NCI-H146 treated with DMSO at 0.1 percent for 48 hours (cell line): ENCODE measurements at regions not wholly inside any gene's neighbourhood (a gene's known extent, or its start where the extent isn't known, plus 50 kb on each side); places are given as distances from the start of the nearest gene placed in this dataset.
A peak's percentile ranks its signal among the peaks of the same experiment; 100 is the strongest.

Source experiments
- DNase-seq: peaks from one replicate; lab custom pipeline; 2025; ENCODE audit not compliant: unreplicated experiment; lab: John Stamatoyannopoulos, UW

GRCh38 chr2:8458503-8459459 is 223.1 kb upstream of the ID2 start:
- no peak for DNase-seq

GRCh38 chr2:8459474-8459873 is 222.4 kb upstream of the ID2 start:
- DNase-seq, result no peak

GRCh38 chr2:8461341-8461740 is 220.5 kb upstream of the ID2 start:
- DNase-seq, result no peak

DNA sequence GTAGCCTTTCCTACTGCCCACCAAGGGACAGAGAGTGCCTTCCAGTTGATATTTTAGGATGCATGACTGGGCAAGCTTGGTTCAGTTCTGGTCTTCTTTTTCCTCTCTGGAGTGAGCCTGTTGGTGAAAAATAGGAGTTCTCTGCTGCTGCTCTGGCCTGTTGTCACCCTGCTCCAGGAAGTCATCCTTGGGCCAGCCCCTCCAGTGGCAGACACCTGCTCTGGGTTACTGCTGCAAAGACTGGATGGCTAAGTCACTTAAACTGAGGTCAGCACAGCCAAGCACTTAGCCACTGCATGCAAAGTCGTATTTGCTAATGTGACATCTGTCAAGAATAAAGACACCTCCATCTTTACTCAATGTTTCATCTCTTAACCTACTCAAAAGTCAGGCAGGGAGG is 219.6 kb upstream of the ID2 start:
- DNase-seq, result no peak

- no peak for DNase-seq
Measured at GRCh38 chr2:8462899-8463648, 218.8 kb upstream of the ID2 start.

DNA sequence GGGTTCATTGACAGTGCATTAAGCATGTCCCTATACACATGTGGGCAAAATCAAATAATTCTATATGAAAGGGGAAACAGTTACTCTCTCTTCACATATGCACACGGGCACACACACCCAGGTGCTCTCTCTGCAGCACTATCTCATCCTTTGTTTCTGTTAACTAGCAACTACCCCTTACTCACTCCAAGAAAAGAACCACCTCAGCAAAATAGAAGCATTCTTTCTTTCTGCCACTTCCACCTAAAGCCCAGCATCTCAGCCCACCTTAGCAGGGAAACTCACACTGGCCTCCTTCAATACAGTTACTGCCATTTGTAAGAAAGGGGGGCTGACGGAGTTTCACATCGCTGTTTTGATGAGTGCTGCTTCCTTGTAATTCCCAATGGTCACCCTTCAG is 216.3 kb upstream of the ID2 start:
- no peak for DNase-seq

DNA sequence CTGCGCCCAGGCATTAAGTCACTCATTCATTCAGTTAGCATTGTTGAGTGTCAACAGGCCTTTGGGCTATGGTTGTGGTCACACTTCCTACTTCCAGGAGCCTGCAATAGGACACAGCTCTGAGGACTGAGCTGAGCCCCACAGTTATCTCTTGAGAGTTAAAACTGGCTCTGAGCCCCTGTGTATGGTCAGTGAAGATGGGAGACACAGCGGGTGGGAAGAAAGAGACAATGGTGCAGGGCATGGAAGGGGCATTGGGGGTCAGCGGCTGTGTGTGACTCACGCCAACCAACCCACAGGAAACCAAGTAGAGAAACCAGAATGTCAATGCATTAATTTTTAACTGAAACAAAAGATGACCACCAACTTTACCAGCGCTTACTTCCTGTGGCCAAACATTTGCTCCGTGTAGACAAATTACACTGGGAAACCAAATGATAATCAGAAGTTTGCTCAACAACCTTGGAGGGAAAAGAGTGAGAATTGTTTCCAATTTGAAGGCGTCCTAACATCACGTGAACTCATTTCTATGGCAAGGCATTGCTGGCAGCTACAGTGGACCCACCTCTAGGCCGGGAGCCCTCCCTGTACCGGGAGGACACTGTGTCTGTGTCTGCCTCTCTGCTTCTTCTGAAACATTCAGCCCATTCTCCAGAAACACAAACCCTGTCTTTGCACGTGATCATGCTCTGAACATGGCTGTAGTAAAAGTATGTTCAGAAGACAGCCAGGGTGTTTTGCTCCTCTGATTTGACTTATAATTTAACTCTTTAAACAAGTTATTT is 212.0 kb upstream of the ID2 start:
- no peak for DNase-seq

DNA sequence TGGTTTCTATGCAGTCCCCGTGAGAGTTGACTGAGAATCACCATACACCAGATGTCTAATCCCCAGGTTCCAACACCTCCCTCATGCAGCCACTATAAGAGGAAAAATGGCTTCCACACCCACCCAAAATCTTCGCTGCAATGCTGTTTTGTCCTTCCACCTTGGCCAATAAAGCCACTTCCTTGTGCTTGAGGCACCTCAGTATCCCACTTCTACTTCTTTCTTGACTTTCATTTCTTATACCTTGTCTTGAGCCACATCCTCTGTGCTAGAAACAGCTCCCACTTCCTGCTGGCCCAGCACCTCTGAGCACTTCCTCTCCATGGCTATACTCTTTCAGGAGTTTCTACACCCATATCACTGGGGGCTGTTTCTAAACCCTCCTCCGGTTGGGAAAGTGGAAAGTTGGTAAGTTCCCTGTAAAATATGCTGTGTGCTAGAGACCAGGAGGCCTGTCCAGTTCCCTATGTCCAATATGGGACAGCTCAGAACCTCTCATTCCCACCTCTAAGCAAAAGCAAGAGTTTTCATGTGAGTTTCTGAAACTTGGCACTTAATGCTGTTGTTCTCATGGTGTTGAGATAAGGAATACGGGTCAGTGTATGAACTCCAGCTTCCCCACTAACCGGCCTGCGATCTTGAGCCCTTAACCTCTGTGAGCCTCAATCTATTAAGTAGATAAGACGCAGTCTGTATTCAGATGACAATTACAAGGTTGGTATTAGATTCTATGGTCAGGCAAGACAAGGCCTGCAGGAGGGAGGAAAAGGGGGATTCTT is 209.1 kb upstream of the ID2 start:
- DNase-seq, result no peak

DNA sequence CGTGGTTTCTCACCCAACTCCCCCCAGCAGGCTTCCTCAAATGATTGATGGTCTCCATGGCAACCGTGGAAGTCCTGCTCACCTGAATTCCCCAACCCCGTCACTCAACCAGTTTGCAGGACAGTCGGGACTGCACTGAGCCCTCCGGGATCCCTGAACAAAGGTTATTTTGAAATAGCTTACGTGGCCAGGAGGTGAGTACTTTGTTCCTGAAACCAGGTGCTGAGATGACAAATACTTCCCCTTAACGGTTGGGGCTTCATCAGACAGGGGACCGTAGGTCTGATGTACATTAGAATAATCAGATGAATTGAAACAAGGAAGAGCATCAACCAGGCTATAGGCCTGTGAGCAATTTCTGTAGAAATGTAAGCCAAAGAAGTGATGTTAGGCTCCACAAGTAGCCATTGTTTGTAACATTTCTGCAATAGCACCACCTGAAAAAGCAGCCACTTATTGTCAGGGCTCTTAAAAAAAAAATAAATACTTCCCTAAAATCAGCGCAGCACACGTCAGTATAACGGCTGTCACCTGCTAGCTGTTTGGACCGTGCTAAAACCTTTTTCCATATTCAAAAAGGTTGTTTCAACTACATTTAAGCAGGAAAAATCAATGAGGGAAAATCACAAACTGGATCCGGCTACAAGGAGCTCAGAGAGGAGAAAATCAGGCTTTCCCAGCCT is 206.4 kb upstream of the ID2 start:
- peak; percentile 30 for DNase-seq

DNA sequence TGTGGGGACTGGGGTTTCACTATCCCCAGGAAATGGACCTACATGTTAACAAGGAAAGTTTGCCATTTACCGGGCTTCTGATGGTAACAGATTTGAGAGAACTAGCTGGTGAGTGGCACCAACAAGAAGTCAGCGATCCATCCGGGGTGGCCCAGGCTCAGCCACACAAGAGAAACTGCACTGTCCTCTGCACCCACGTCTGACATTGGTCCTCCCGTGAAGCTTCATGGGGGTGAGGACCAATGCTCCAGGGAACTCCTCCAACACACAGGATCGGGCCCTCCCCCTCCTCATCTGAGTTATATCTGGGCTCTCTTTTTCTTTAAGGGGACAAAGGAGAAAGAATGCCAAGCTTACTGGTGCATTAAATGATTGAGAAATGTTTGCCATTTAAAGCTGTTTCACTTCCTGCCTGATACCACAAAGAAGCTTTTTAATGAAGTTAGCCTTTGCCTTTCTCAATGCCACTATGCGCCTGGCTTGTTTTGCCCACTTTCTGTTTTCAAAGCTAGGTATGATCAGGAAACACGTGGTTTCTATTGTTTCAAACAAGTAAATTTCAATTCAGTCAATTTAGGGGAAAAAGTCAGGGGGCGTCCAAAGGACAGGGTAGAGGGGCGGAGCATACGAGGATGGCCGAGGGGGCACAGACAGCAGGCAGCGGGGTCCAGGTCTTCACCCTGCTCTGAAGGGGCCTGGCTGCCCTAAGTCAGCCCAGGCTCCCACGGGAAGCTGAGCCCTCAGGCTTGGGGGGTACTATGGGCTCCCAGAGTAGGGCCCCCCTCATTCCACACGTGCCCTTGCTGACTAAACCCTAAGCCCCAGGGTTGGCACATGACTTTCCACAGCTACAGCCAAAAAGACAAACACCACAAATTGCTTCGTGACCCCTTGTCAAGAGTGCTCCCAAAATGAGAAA is 204.0 kb upstream of the ID2 start:
- no peak for DNase-seq

DNA sequence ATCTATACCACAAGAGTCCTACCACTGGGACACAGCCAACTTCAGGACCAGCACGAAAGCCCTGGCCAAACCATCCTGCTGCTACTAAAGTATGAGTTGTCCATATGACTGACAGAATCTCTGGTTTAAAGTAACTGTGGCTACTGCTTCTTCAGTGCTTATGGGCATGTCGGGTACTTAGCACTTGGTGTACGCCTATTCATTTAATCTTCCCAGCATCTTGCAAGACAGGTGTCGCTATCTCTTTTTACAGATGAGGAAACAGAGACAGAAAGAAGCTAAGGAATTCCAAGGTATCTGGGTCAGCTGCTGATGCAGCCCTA is 203.4 kb upstream of the ID2 start:
- no peak for DNase-seq

GRCh38 chr2:8479298-8479697 is 202.6 kb upstream of the ID2 start:
- no peak for DNase-seq

DNA sequence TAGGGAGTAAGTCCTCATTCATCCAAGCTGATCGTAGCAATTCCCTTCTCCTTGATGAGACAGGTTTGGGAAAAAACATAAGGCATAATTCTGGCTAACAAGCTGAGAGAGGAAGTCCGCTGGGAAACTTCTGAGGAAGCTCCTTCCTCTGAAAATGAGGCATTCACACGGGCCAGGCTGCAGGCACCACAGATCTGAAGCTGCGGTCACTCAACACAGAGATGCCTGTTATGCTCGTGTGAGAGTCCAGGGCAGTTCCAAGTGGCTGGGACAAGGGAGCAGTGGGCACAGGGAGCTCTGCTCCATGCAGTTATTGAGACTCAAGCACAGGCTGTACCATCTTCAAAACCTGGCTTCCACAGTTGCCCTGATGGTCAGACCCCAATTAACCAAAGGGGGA is 200.9 kb upstream of the ID2 start:
- DNase-seq, result no peak

DNA sequence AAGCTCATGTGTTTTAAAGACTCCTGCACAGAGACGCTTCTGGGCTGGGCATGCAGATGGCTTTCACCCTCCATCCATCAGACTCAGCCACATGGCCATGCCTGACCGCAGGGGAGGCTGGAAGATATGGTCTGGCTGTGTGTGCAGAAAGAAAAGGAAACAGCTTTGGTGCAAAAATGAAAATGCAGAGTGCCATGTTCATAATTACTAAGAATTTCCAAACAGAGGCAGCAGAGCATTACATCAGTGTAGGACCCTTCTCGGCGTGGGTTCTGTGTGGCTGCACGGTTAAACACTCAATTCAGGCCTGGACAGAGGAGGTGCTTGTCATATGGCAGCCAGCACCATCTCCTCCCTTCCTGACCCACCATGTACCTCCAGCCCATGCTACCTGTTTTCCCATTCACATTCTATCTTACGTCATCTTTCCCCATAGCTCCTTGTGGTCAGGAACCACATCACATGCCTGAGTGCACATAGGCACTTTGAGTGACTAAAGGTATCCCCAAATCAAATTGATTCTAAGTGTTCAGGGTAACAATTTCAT is 200.3 kb upstream of the ID2 start:
- DNase-seq, result no peak

GRCh38 chr2:8482432-8482831 is 199.4 kb upstream of the ID2 start:
- DNase-seq, result no peak

DNA sequence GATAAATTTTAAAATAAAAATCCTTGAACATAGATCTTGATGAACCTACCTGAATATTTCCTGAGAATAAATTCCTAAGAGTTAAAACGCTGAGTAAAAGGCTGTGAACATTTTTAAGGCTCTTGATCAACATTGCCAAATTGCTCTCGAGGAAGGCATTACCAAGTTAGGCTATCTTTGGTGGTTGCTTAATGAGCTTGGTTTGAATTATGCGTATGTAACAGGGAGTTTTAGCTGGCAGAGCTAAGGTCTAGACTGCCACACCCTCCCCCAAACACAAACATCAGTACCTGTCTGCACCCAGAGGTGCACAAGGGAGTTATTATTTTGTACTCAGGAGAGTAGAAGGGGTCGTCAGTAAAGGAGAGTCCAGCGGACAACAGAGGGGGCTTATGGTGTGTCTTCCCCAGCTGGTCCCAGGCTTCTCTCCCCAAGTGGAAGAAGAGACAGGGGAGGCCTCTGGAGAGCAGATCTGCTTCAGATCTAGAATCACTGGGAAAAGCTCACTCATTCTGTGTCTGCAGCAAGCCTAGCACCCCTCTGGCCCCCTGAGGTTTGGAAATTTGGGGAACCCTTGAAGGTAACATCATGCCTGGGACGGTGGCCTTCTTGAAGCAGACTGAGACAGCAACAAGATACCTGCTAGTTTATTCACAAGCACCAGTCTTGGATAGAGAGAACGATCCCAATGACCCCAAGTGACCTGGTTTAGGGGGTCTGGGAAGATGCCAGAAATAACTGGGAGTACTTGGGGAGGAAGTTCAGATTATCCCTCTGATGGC is 197.2 kb upstream of the ID2 start:
- DNase-seq, result no peak

DNA sequence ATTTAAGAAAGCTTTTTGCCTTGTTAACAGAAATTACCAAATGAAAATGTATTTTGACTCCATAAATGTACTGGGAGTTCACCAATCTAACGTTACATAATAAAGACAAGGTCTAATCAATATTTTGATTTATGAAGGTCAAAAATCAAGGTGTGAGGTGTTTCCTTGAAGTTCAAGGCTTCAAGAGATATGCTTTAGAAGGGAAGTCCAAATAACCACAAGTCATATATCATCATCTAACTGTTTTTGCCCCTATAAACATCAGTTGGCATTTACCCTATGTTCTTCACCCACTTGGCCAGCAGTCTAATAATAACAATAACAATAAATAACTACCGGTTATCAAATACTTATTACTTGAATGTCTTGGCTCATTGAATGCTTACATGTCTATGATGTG is 196.1 kb upstream of the ID2 start:
- no peak for DNase-seq

- no peak for DNase-seq
Measured at GRCh38 chr2:8486141-8486540, 195.7 kb upstream of the ID2 start.
